PC-9 (cell line): ENCODE measurements at regions not wholly inside any gene's neighbourhood (a gene's known extent, or its start where the extent isn't known, plus 50 kb on each side); places are given as distances from the start of the nearest gene placed in this dataset.

Experiments used
- BruUV-seq: library from RNA; stranded (reverse); fragments of 400-500 nt; replicated peaks from 2 replicates; lab custom pipeline; 2021; lab: Mats Ljungman, UMichigan
- CTCF ChIA-PET: fragments of 300-600 bp; sonication (Branson Sonifier 250); formaldehyde crosslinking; loops from one replicate; lab custom pipeline; 2022; ENCODE audit warnings: antibody characterized with exemption; lab: Charles Lee
- POLR2A ChIA-PET: fragments of 300-600 bp; sonication (Branson Sonifier 250); formaldehyde crosslinking; loops from one replicate; lab custom pipeline; 2022; ENCODE audit warnings: antibody characterized with exemption; ENCODE audit not compliant: unreplicated experiment; lab: Charles Lee
- DNase-seq, 2 experiments: peaks; one replicate each; pipeline versions ENCODE4 v3.0.0 to v3.0.0-alpha.2; 2015 to 2022; ENCODE audit warnings: mixed read lengths in 1 of 2
- H2AFZ ChIP-seq: fragments of 200-600 bp; sonication (generic); 2 replicates; pipeline ENCODE4 v1.8.1; 2017; ENCODE audit warnings: antibody characterized with exemption
- H3F3A ChIP-seq: fragments of 200-600 bp; sonication (generic); 2 replicates; pipeline ENCODE4 v1.8.1; 2017; ENCODE audit warnings: antibody characterized with exemption, mild to moderate bottlenecking, low read depth; ENCODE audit not compliant: insufficient read depth
- H3K27ac ChIP-seq: fragments of 200-600 bp; sonication (generic); 2 replicates; pipeline ENCODE4 v1.6.1; 2016; ENCODE audit warnings: mixed run types
- H3K27me3 ChIP-seq: fragments of 200-600 bp; sonication (generic); 2 replicates; pipeline ENCODE4 v1.6.1; 2016; ENCODE audit warnings: low read depth, mixed run types; ENCODE audit not compliant: insufficient read depth
- H3K36me3 ChIP-seq: fragments of 200-600 bp; sonication (generic); 2 replicates; pipeline ENCODE4 v1.6.1; 2016; ENCODE audit warnings: low read depth, mixed run types
- H3K4me1 ChIP-seq: fragments of 200-600 bp; sonication (generic); replicated peaks from 2 replicates; pipeline ENCODE4 v1.6.1; 2016; ENCODE audit warnings: mixed run types; ENCODE audit not compliant: insufficient read depth
- H3K4me2 ChIP-seq: fragments of 200-600 bp; sonication (generic); 2 replicates; pipeline ENCODE4 v1.6.1; 2017; ENCODE audit warnings: mixed run types
- H3K4me3 ChIP-seq: fragments of 200-600 bp; sonication (generic); 2 replicates; pipeline ENCODE4 v1.6.1; 2016; ENCODE audit warnings: mixed run types
- H3K79me2 ChIP-seq: fragments of 200-600 bp; sonication (generic); 2 replicates; pipeline ENCODE4 v1.6.1; 2017; ENCODE audit warnings: low read depth, mixed run types
- H3K9me2 ChIP-seq: fragments of 200-600 bp; sonication (generic); 2 replicates; pipeline ENCODE4 v1.8.1; 2017; ENCODE audit warnings: mild to moderate bottlenecking; ENCODE audit not compliant: insufficient read depth
- H3K9me3 ChIP-seq: fragments of 200-600 bp; sonication (generic); 2 replicates; pipeline ENCODE4 v1.8.1; 2016; ENCODE audit warnings: low read depth; ENCODE audit not compliant: insufficient read depth
- H4K20me1 ChIP-seq: fragments of 200-600 bp; sonication (generic); 2 replicates; pipeline ENCODE4 v1.8.1; 2017; ENCODE audit not compliant: insufficient read depth
- CTCF ChIP-seq: fragments of 200-600 bp; sonication (generic); conservative IDR thresholded peaks from 2 replicates; pipeline ENCODE4 v1.6.1; 2017; ENCODE audit warnings: mixed run types, antibody characterized with exemption, mild to moderate bottlenecking, moderate library complexity
- EZH2 ChIP-seq: fragments of 200-600 bp; sonication (generic); IDR thresholded peaks from 2 replicates; pipeline ENCODE4 v1.8.0; 2017; ENCODE audit warnings: antibody characterized with exemption, low read depth
- intact Hi-C: fragments of 100-400 bp; cut with micrococcal nuclease; formaldehyde crosslinking; loops from one replicate; pipeline ENCODE4 v1.10.0; 2022; ENCODE audit not compliant: unreplicated experiment

- intact Hi-C loops: no loop called here
- H3K36me3 ChIP-seq: no peaks in the 10 kb centered on the region
- H3K4me3 ChIP-seq: no peak overlapping the region
- H3K27me3 ChIP-seq: no peaks in the 10 kb centered on the region
- H3F3A ChIP-seq: no peaks in the 10 kb centered on the region
- H3K27ac ChIP-seq: no peak overlapping the region
- H3K79me2 ChIP-seq: no peaks in the 10 kb centered on the region
- no peaks in the 10 kb centered on the region for H3K4me1 ChIP-seq
- H3K4me2 ChIP-seq: no peak overlapping the region
- TF ChIP-seq CTCF (no peak), EZH2 (no peak)
- DNase-seq: no peak
- no peaks in the 10 kb centered on the region for H3K9me2 ChIP-seq
- no TSS peak for BruUV-seq
- POLR2A ChIA-PET: no interaction called here
- CTCF ChIA-PET: no interaction called here
- H2AFZ ChIP-seq: no peak overlapping the region
- H3K9me3 ChIP-seq: no peaks in the 10 kb centered on the region
- H4K20me1 ChIP-seq: peaks cover 3% of the 10 kb centered on the region; the same call in 1 of the 2 replicates
These were observed 1653.1 kb upstream of the CDH9 start for GRCh38 chr5:28691526-28691925.

GRCh38 chr5:28685794-28686193, 1647.4 kb upstream of the CDH9 start:
- ChIA-PET CTCF (no interaction called here), POLR2A (no interaction called here)
- no peak for DNase-seq
- no TSS peak for BruUV-seq
- no peak for TF ChIP-seq CTCF
- no peak for TF ChIP-seq EZH2
- no peaks in the 10 kb centered on the region for H3K9me2 ChIP-seq
- no peak overlapping the region for H3K4me2 ChIP-seq
- no peaks in the 10 kb centered on the region for H3K4me1 ChIP-seq
- H3K9me3 ChIP-seq: no peaks in the 10 kb centered on the region
- H3K79me2 ChIP-seq: no peaks in the 10 kb centered on the region
- no peaks in the 10 kb centered on the region for H3F3A ChIP-seq
- no peaks in the 10 kb centered on the region for H4K20me1 ChIP-seq
- no peak overlapping the region for H3K27ac ChIP-seq
- intact Hi-C loops: no loop called here
- no peaks in the 10 kb centered on the region for H3K27me3 ChIP-seq
- no peak overlapping the region for H3K4me3 ChIP-seq
- H3K36me3 ChIP-seq: no peaks in the 10 kb centered on the region
- H2AFZ ChIP-seq: no peak overlapping the region

- ChIA-PET CTCF (no interaction called here), POLR2A (no interaction called here)
- no peaks in the 10 kb centered on the region for H3K79me2 ChIP-seq
- no peak overlapping the region for H3K4me2 ChIP-seq
- TF ChIP-seq CTCF (no peak), EZH2 (no peak)
- intact Hi-C loops: no loop called here
- no peaks in the 10 kb centered on the region for H4K20me1 ChIP-seq
- no peak overlapping the region for H3K4me3 ChIP-seq
- DNase-seq: no peak
- no peak overlapping the region for H3K27ac ChIP-seq
- no peaks in the 10 kb centered on the region for H3K27me3 ChIP-seq
- no peaks in the 10 kb centered on the region for H3K9me3 ChIP-seq
- no peaks in the 10 kb centered on the region for H3K36me3 ChIP-seq
- no peaks in the 10 kb centered on the region for H3K9me2 ChIP-seq
- no peaks in the 10 kb centered on the region for H3F3A ChIP-seq
- no TSS peak for BruUV-seq
- H2AFZ ChIP-seq: no peak overlapping the region
- H3K4me1 ChIP-seq: no peaks in the 10 kb centered on the region
These were observed 1640.5 kb upstream of the CDH9 start for GRCh38 chr5:28678899-28679298.
